H54 (cell line): ENCODE measurements at regions not wholly inside any gene's neighbourhood (a gene's known extent, or its start where the extent isn't known, plus 50 kb on each side); places are given as distances from the start of the nearest gene placed in this dataset.

Source experiments
- DNase-seq: peaks from one replicate; pipeline ENCODE4 v3.0.0; 2011; ENCODE audit warnings: low spot score, mixed read lengths; ENCODE audit not compliant: insufficient read length
- FAIRE-seq: peaks from 3 replicates; lab custom pipeline; 2011; peaks lifted over from hg19 to GRCh38; lab: Jason Lieb, UNC
- POLR2A ChIP-seq: IDR thresholded peaks from 2 replicates; pipeline ENCODE4 v1.6.1; 2011; ENCODE audit warnings: low read depth, mild to moderate bottlenecking, low read length

- TF ChIP-seq POLR2A, result no peak
- FAIRE-seq, result no peak
These were observed 1129.4 kb downstream of the TSN start for GRCh38 chr2:122884889-122885288.

GRCh38 chr2:122885436-122885835, 1130.0 kb downstream of the TSN start:
- DNase-seq (no peak), FAIRE-seq (no peak)
- TF ChIP-seq POLR2A, result no peak

More at GRCh38 chr2:122884889-122885288, 1129.4 kb downstream of the TSN start:
- DNase-seq, result no peak

GRCh38 chr2:122886479-122887145, 1131.2 kb downstream of the TSN start:
- no peak for TF ChIP-seq POLR2A
- FAIRE-seq, result no peak
- DNase-seq, result no peak

DNA sequence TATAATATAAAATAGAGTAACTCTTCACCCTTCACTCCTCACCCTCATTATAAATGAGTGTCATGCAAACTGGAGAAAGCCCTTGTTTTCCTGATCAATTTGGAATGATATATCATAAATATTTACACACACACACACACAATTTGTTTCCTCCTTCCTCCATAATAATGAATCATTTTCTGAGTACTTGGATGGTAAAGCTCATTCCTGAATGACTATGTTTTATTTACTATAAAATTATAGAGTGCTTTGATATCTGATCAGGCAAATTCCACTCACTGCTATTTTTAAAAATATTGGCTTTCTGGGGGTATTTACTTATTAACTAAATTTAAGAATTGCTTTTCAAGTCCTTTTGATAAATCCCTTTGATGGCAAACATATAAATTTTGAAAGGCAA, 1125.5 kb upstream of the CNTNAP5 start:
- no peak for TF ChIP-seq POLR2A
- DNase-seq (no peak), FAIRE-seq (no peak)

GRCh38 chr2:122905431-122905830, 1119.7 kb upstream of the CNTNAP5 start:
- TF ChIP-seq POLR2A, result no peak
- DNase-seq, result no peak
- FAIRE-seq, result no peak

GRCh38 chr2:122908159-122908558, 1116.9 kb upstream of the CNTNAP5 start:
- FAIRE-seq, result no peak

GRCh38 chr2:122927197-122927596, 1097.9 kb upstream of the CNTNAP5 start:
- no peak for DNase-seq
- no peak for TF ChIP-seq POLR2A
- no peak for FAIRE-seq

More at GRCh38 chr2:122908159-122908558, 1116.9 kb upstream of the CNTNAP5 start:
- DNase-seq, result no peak
- no peak for TF ChIP-seq POLR2A

GRCh38 chr2:122927710-122928557, 1097.2 kb upstream of the CNTNAP5 start:
- no peak for DNase-seq
- no peak for TF ChIP-seq POLR2A
- no peak for FAIRE-seq

GRCh38 chr2:122929347-122929746, 1095.7 kb upstream of the CNTNAP5 start:
- TF ChIP-seq POLR2A, result no peak
- FAIRE-seq, result no peak

DNA sequence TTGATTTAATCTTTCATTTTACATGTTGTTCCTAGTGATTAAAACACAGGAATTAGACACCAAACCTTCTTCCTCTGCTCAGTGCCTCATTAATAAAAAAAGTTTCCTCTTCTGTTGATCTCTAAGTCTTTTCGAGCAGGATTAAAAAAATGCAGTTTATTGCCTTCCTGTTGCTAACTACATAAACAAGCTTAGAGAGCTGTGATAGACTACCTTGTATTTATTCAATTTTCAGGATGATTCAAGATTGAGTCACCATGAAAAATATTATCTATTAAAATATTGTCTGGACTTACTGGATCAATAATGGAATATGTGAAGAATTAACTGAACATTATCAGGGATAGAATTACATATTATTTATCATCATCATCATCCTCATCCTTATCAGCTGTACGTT, 1089.6 kb upstream of the CNTNAP5 start:
- DNase-seq (no peak), FAIRE-seq (no peak)
- TF ChIP-seq POLR2A, result no peak

More at GRCh38 chr2:122929347-122929746, 1095.7 kb upstream of the CNTNAP5 start:
- DNase-seq, result no peak

DNA sequence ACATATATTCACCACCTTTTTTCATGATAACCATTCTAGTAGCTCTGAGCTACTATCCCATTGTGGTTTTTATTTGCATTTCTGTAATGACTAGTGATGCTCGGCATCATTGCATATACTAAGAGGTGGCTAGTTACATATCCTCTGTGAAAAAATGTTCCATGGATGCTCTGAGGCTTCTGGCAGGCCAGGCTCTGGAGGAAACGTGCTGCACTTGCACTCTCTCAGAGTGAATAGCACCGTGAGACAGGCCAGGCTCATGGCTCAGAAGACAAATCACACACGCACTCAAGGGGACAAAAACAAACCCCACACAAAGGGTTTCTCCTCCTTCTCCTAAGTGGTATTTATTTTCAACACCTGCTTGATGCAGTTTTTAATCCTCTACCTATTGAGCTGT, 1085.3 kb upstream of the CNTNAP5 start:
- DNase-seq (no peak), FAIRE-seq (no peak)
- TF ChIP-seq POLR2A, result no peak

DNA sequence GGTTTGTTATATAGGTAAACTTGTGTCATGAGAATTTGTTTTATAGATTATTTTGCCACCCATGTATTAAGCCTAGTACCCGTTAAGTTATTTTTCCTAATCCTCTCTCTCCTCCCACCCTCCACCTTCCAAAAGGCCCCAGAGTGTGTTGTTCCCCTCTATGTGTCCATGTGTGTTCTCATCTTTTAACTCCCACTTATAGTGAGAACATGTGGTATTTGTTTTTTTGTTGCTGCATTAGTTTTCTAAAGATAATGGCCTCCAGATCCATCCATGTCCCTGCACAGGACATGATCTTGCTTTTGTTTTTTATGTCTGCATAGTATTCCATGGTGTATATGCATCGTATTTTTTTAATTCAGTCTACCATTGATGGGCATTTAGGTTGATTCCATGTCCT, 1075.6 kb upstream of the CNTNAP5 start:
- DNase-seq, result no peak
- TF ChIP-seq POLR2A, result no peak
- no peak for FAIRE-seq

DNA sequence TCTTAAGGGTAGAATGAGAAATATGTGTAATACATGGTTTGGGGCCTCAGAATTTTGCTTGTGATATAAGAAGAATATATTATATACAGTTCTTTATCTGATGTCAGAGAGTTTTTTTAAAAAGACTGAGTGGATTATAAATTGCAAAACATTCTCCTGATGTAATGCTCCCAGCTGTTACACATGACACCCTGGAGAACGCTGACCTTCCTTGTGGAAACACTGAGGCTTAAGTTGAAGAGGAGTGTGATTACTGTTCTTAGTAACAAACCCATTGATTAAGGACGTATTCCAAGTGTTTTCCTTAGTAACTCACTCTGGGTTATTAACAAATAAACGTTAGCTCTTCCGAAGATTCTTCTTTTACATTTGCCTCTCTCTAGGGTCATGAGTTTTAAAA, 1069.3 kb upstream of the CNTNAP5 start:
- no peak for DNase-seq
- TF ChIP-seq POLR2A, result no peak
- FAIRE-seq, result no peak

GRCh38 chr2:122960759-122961641, 1064.1 kb upstream of the CNTNAP5 start:
- FAIRE-seq, result no peak
- no peak for DNase-seq
- TF ChIP-seq POLR2A, result no peak

- DNase-seq (no peak), FAIRE-seq (no peak)
- TF ChIP-seq POLR2A, result no peak
These were observed 1058.6 kb upstream of the CNTNAP5 start for GRCh38 chr2:122966461-122966860.
